Fibroblast of lung (primary cell): ENCODE measurements at regions not wholly inside any gene's neighbourhood (a gene's known extent, or its start where the extent isn't known, plus 50 kb on each side); places are given as distances from the start of the nearest gene placed in this dataset.

ENCODE experiments used
- EZH2 ChIP-seq: IDR thresholded peaks from 2 replicates; pipeline ENCODE4 v1.5.1; 2012; ENCODE audit warnings: low read length, control low read depth, mild to moderate bottlenecking; ENCODE audit errors: missing control alignments
- TF ChIP-seq, protein P1 (sequence below), 2 donors: IDR thresholded peaks in 1 of 2; conservative IDR thresholded peaks in 1 of 2; 1 replicate in 1 of 2; 2 replicates in 1 of 2; pipeline ENCODE4 v1.5.1; 2011 to 2012; ENCODE audit warnings: low read length in 2 of 2, control low read depth in 1 of 2, inconsistent platforms in 1 of 2, low read depth in 1 of 2, mild to moderate bottlenecking in 1 of 2

DNA sequence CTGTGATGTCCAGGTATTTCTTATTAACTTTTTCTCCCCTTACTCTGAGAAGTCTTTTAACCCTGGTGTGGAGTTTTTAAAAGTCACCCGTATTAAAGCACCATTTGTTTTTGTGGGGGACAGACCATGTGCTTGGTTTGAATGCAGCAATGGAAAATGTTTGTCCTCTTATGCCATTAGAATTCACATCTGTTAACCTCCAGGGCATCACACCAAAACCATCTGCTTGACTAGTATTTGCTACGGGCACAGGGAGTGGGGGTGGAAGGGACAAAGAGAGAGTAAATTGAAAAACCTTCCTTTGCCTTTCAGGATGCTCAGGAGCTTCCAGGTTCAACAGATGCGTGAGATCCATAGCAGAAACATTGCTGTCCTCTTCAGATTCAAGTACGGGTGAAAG lies 61.4 kb upstream of the GOLGA8B start:
- TF ChIP-seq, protein P1, sequence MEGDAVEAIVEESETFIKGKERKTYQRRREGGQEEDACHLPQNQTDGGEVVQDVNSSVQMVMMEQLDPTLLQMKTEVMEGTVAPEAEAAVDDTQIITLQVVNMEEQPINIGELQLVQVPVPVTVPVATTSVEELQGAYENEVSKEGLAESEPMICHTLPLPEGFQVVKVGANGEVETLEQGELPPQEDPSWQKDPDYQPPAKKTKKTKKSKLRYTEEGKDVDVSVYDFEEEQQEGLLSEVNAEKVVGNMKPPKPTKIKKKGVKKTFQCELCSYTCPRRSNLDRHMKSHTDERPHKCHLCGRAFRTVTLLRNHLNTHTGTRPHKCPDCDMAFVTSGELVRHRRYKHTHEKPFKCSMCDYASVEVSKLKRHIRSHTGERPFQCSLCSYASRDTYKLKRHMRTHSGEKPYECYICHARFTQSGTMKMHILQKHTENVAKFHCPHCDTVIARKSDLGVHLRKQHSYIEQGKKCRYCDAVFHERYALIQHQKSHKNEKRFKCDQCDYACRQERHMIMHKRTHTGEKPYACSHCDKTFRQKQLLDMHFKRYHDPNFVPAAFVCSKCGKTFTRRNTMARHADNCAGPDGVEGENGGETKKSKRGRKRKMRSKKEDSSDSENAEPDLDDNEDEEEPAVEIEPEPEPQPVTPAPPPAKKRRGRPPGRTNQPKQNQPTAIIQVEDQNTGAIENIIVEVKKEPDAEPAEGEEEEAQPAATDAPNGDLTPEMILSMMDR (conservative IDR thresholded peaks at IDR 0.05 in 1 of 2, IDR thresholded peaks at IDR 0.05 in 1 of 2; ENCODE audit: low read depth in 1 of 2, low read length in 2 of 2), result no peak
- TF ChIP-seq EZH2, result no peak
